ENCODE measurements at regions not wholly inside any gene's neighbourhood (a gene's known extent, or its start where the extent isn't known, plus 50 kb on each side); places are given as distances from the start of the nearest gene placed in this dataset.

DNA sequence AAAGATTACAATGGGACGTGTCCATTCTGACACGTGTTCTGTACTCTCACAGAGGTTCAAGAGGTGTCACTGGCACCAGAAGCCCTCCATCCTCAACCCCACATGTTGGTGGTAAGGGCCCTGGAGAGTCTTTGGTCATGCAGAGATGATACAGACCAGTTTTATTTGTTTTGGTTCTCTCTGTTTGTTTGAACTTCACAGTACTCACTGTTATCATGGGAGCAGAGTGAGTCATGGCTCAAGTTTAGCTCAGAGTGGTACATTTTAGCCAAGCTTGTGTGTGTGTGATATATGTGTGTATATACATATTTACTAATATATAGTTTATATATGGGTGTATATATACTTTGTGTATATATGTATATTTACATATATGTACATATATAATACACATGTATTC lies 935.6 kb downstream of the GRID1 start:
- intact Hi-C loops (cut with micrococcal nuclease) = no loop called here
- TF ChIP-seq, protein P1, sequence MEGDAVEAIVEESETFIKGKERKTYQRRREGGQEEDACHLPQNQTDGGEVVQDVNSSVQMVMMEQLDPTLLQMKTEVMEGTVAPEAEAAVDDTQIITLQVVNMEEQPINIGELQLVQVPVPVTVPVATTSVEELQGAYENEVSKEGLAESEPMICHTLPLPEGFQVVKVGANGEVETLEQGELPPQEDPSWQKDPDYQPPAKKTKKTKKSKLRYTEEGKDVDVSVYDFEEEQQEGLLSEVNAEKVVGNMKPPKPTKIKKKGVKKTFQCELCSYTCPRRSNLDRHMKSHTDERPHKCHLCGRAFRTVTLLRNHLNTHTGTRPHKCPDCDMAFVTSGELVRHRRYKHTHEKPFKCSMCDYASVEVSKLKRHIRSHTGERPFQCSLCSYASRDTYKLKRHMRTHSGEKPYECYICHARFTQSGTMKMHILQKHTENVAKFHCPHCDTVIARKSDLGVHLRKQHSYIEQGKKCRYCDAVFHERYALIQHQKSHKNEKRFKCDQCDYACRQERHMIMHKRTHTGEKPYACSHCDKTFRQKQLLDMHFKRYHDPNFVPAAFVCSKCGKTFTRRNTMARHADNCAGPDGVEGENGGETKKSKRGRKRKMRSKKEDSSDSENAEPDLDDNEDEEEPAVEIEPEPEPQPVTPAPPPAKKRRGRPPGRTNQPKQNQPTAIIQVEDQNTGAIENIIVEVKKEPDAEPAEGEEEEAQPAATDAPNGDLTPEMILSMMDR (IDR thresholded peaks at IDR 0.05; ENCODE audit: borderline replicate concordance) = no peak
- no peak for DNase-seq
- H3K27me3 ChIP-seq (ENCODE audit: low read depth) = peaks cover 4% of the 10 kb centered on the region
- H3K27ac ChIP-seq (replicated peaks) = no peak overlapping the region
- H3K4me1 ChIP-seq = peaks cover 4% of the 10 kb centered on the region
- H3K4me3 ChIP-seq = no peak overlapping the region
- no peaks in the 10 kb centered on the region for H3K9me3 ChIP-seq (replicated peaks)
- H3K36me3 ChIP-seq = no peaks in the 10 kb centered on the region

DNA sequence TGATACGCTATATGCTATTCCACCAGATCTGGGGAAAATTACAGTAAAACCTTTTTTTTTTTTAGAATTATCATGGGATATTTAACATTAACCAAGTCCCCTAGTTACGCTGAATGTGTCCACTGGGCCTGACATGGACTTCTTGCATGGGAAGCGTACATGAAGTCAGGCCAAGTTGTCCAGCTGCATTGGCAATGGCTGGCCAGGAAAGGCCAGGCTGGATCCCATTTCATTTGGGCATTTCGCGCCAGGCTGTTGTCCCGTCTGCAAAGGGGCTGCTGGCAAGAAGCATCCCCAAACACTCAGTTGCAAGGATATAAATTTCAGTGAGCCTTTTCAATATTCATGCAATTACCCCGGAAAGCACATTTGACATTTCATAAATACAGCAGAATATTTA lies 933.3 kb downstream of the GRID1 start:
- intact Hi-C loops (cut with micrococcal nuclease) = no loop called here
- H3K9me3 ChIP-seq (replicated peaks) = no peaks in the 10 kb centered on the region
- H3K27ac ChIP-seq (replicated peaks) = no peak overlapping the region
- TF ChIP-seq, protein P1 (IDR thresholded peaks at IDR 0.05; ENCODE audit: borderline replicate concordance) = no peak
- H3K4me3 ChIP-seq = no peak overlapping the region
- H3K36me3 ChIP-seq = no peaks in the 10 kb centered on the region
- H3K27me3 ChIP-seq (ENCODE audit: low read depth) = peaks cover 4% of the 10 kb centered on the region
- DNase-seq = no peak
- peaks cover 4% of the 10 kb centered on the region for H3K4me1 ChIP-seq

DNA sequence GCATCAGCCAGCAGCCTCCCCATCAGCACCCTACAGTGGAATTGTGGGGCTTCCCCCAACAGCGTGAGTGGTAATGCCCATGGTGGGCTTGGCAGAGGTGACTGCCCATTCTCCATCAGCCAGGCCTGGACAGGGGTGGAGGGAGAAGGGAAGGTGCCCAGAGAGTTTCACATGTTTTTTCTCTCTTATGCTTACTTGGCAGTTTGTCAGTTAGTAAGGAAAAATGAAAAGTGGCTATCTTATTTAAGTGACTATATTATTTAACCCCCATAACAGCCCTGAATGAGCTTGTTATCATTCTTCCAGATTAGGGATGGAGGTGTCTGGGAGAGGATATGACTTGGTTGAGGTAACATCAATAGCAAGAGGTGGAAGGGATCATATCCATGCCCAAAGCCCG lies 921.7 kb downstream of the GRID1 start:
- H3K4me3 ChIP-seq = no peak overlapping the region
- DNase-seq = no peak
- no peaks in the 10 kb centered on the region for H3K36me3 ChIP-seq
- no peaks in the 10 kb centered on the region for H3K27me3 ChIP-seq (ENCODE audit: low read depth)
- no peaks in the 10 kb centered on the region for H3K9me3 ChIP-seq (replicated peaks)
- H3K4me1 ChIP-seq = no peaks in the 10 kb centered on the region
- intact Hi-C loops (cut with micrococcal nuclease) = no loop called here
- no peak overlapping the region for H3K27ac ChIP-seq (replicated peaks)
- TF ChIP-seq, protein P1 (IDR thresholded peaks at IDR 0.05; ENCODE audit: borderline replicate concordance) = no peak

DNA sequence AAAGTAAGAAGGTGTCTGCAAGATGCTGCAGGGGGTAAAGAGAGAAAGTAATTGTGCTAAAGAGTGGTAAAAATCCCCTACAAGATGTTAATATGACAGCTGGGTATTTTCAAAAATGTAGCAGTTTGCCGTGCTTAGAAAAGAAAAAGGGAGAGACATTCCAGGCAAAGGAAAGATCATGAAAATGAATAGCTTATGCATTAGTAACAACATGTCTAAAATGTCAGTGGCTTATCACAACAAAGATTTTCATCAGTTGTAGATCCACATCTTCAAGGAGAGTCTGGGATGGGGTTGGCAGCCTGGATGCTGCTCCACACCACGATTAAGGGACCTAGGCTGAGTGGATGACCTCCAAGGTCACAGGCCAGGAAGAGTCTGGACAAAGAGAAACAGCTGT lies 920.9 kb downstream of the GRID1 start:
- Histone ChIP-seq H3K36me3 (no peaks in the 10 kb centered on the region), H3K27me3 (ENCODE audit: low read depth) (no peaks in the 10 kb centered on the region), H3K4me1 (no peaks in the 10 kb centered on the region), H3K9me3 (replicated peaks) (no peaks in the 10 kb centered on the region), H3K4me3 (no peak overlapping the region), H3K27ac (replicated peaks) (no peak overlapping the region)
- TF ChIP-seq, protein P1 (IDR thresholded peaks at IDR 0.05; ENCODE audit: borderline replicate concordance) = no peak
- intact Hi-C loops (cut with micrococcal nuclease) = no loop called here
- no peak for DNase-seq

DNA sequence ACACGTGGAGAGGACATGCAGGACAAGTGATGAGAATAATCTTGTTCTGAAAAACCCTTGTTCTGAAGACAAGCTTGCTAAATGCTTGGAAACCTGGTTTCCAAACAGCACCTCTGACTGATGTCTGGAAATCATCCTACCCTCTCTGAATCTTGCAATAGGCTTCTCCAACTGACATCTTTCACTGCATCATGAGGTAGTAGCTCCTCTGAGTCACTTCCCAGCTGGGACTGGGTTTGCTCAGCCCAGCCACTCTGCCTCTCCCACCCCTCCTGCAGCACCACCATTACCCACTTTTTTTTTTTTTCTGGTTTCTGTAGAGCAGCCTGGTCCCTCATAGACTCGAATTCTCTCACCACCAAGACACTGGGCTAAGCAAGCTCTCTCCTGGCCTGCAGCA lies 919.8 kb downstream of the GRID1 start:
- Histone ChIP-seq H3K36me3 (no peaks in the 10 kb centered on the region), H3K9me3 (replicated peaks) (no peaks in the 10 kb centered on the region), H3K4me1 (no peaks in the 10 kb centered on the region), H3K4me3 (no peak overlapping the region), H3K27me3 (ENCODE audit: low read depth) (no peaks in the 10 kb centered on the region), H3K27ac (replicated peaks) (no peak overlapping the region)
- TF ChIP-seq, protein P1 (IDR thresholded peaks at IDR 0.05; ENCODE audit: borderline replicate concordance) = no peak
- intact Hi-C loops (cut with micrococcal nuclease) = no loop called here
- no peak for DNase-seq

DNA sequence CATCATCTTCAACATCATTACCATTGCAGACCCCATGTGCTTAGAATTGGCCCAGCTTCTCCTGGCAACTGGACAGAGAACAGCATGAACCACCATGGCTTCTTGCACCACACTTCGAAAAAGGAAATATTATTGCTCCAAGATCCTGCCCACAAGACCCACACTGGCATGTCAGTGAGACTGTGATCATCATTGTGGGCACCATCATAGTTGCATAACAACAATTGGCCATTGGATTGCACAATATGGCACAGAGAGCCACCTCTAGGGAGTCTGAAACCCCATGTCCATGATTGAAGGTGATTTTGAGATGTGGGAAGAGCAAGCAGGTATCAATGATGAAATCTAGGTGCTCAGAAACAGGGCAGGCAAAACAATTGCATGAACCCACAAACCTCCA lies 918.9 kb downstream of the GRID1 start:
- Histone ChIP-seq H3K4me3 (no peak overlapping the region), H3K27me3 (ENCODE audit: low read depth) (peaks cover under 1% of the 10 kb centered on the region), H3K4me1 (no peaks in the 10 kb centered on the region), H3K9me3 (replicated peaks) (no peaks in the 10 kb centered on the region), H3K36me3 (no peaks in the 10 kb centered on the region), H3K27ac (replicated peaks) (no peak overlapping the region)
- TF ChIP-seq, protein P1 (IDR thresholded peaks at IDR 0.05; ENCODE audit: borderline replicate concordance) = no peak
- intact Hi-C loops (cut with micrococcal nuclease) = no loop called here
- no peak for DNase-seq

All from left ventricle myocardium inferior (tissue), 1 donor.